Gastrocnemius medialis (tissue), 4 donors: ENCODE measurements at regions not wholly inside any gene's neighbourhood (a gene's known extent, or its start where the extent isn't known, plus 50 kb on each side); places are given as distances from the start of the nearest gene placed in this dataset.
"Not testable (repeated sequence)": the region's sequence is repeated elsewhere in the genome, so short reads cannot be mapped to it uniquely, and the experiment has no call there.

ENCODE experiments used
- CTCF ChIP-seq, 5 experiments: fragments of 450-650 bp in 3 of 5; fragments of 200-600 bp in 2 of 5; sonication (generic) in 2 of 5; IDR thresholded peaks in 4 of 5; conservative IDR thresholded peaks in 1 of 5; 1 replicate in 4 of 5; 2 replicates in 1 of 5; pipeline ENCODE4 v1.5.1; 2016 to 2019; ENCODE audit warnings: antibody characterized with exemption in 5 of 5, mild to moderate bottlenecking in 3 of 5, moderate library complexity in 3 of 5
- POLR2A ChIP-seq, 2 donors: fragments of 450-650 bp; IDR thresholded peaks; one replicate each; pipeline ENCODE4 v1.6.1; 2017; ENCODE audit warnings: antibody characterized with exemption in 2 of 2, mild to moderate bottlenecking in 2 of 2, moderate library complexity in 2 of 2

GRCh38 chr10:29696581-29696980 lies 61.8 kb upstream of the SVIL start:
- not testable (repeated sequence) for TF ChIP-seq CTCF (IDR thresholded peaks at IDR 0.05 in 4 of 5, conservative IDR thresholded peaks at IDR 0.05 in 1 of 5); POLR2A (IDR thresholded peaks at IDR 0.05)
